HCT116 (cell line): ENCODE measurements at regions not wholly inside any gene's neighbourhood (a gene's known extent, or its start where the extent isn't known, plus 50 kb on each side); places are given as distances from the start of the nearest gene placed in this dataset.

ENCODE experiments used
- ATAC-seq: fragments of 200-7000 bp; cut with Tn5 transposase; 2 replicates; pipeline ENCODE4 v1.9.1; 2020; ENCODE audit warnings: mild to moderate bottlenecking, moderate library complexity
- BruUV-seq: library from RNA; stranded (reverse); fragments of 400-500 nt; replicated peaks from 2 replicates; lab custom pipeline; 2021; lab: Mats Ljungman, UMichigan
- CTCF ChIA-PET: fragments of 300-600 bp; sonication (Branson Sonifier 250); formaldehyde crosslinking; loops from one replicate; lab custom pipeline; 2021; ENCODE audit warnings: antibody characterized with exemption; lab: Charles Lee
- POLR2A ChIA-PET: fragments of 300-600, 350-600 bp; sonication (Branson Sonifier 250); formaldehyde crosslinking; loops from one replicate; lab custom pipeline; 2021; ENCODE audit warnings: antibody characterized with exemption; lab: Charles Lee
- RAD21 ChIA-PET, 2 experiments: fragments of 300-600 bp; sonication (Branson Sonifier 250); formaldehyde crosslinking; loops; one replicate each; lab custom pipeline; 2023; ENCODE audit warnings: low total read pairs in 2 of 2; ENCODE audit not compliant: uncharacterized antibody in 2 of 2, unreplicated experiment in 2 of 2, low non-redundant PET in 1 of 2; lab: Charles Lee
- DNase-seq: peaks from one replicate; pipeline ENCODE4 v3.0.0-alpha.2; 2010; ENCODE audit warnings: low read depth, low spot score
- H2AFZ ChIP-seq: fragments of 200-600 bp; shearing (Covaris generic), sonication (generic); 2 replicates; pipeline ENCODE4 v1.6.1; 2017; ENCODE audit warnings: low read depth, mixed run types, mixed read lengths, antibody characterized with exemption, low read length; ENCODE audit not compliant: poor library complexity, severe bottlenecking
- H3K27ac ChIP-seq: 2 replicates; pipeline ENCODE4 v1.5.1; 2012; ENCODE audit warnings: low read depth, low read length
- H3K27me3 ChIP-seq: fragments of 200-600 bp; sonication (generic); 2 replicates; pipeline ENCODE4 v1.6.1; 2016; ENCODE audit warnings: mixed run types, low read length, mixed read lengths; ENCODE audit not compliant: insufficient read depth
- H3K36me3 ChIP-seq, 2 experiments: fragments of 200-500 bp in 1 of 2; fragments of 200-600 bp in 1 of 2; sonication (Bioruptor generic) in 1 of 2; sonication (generic) in 1 of 2; 2 replicates each; pipeline versions ENCODE4 v1.5.1 to v1.6.1; 2014 to 2016; ENCODE audit warnings: low read length in 2 of 2, inconsistent platforms in 1 of 2, mixed read lengths in 1 of 2, mixed run types in 1 of 2; ENCODE audit not compliant: insufficient read depth in 2 of 2, control insufficient read depth in 1 of 2
- H3K4me1 ChIP-seq, 2 experiments: fragments of 200-600 bp in 1 of 2; sonication (generic) in 1 of 2; 2 replicates each; pipeline versions ENCODE4 v1.5.1 to v1.6.1; 2012 to 2017; ENCODE audit warnings: low read length in 2 of 2, inconsistent platforms in 1 of 2, mild to moderate bottlenecking in 1 of 2, mixed read lengths in 1 of 2, mixed run types in 1 of 2, moderate library complexity in 1 of 2; ENCODE audit not compliant: insufficient read depth in 2 of 2, control insufficient read depth in 1 of 2
- H3K4me2 ChIP-seq: fragments of 200-600 bp; sonication (generic); 2 replicates; pipeline ENCODE4 v1.6.1; 2017; ENCODE audit warnings: mixed run types, low read length, mixed read lengths
- H3K4me3 ChIP-seq, 2 experiments: fragments of 200-600 bp in 1 of 2; sonication (generic) in 1 of 2; replicated peaks in 1 of 2; 2 replicates each; pipeline ENCODE4 v1.5.1; 2011 to 2016; ENCODE audit warnings: low read length in 2 of 2, control low read depth in 1 of 2, low read depth in 1 of 2, mild to moderate bottlenecking in 1 of 2, mixed read lengths in 1 of 2, mixed run types in 1 of 2
- H3K79me2 ChIP-seq: fragments of 200-600 bp; sonication (generic); 2 replicates; pipeline ENCODE4 v1.6.1; 2017; ENCODE audit warnings: mild to moderate bottlenecking, mixed run types, low read length, moderate library complexity, mixed read lengths; ENCODE audit not compliant: insufficient read depth
- H3K9ac ChIP-seq: fragments of 200-600 bp; sonication (generic); 2 replicates; pipeline ENCODE4 v1.6.1; 2016; ENCODE audit warnings: low read length, mixed read lengths
- H3K9me2 ChIP-seq: fragments of 200-600 bp; sonication (generic), shearing (Covaris generic); 2 replicates; pipeline ENCODE4 v1.6.1; 2017; ENCODE audit warnings: mixed run types, mild to moderate bottlenecking, moderate library complexity; ENCODE audit not compliant: insufficient read depth
- H3K9me3 ChIP-seq, 2 experiments: fragments of 200-500 bp in 1 of 2; fragments of 200-600 bp in 1 of 2; sonication (Bioruptor generic) in 1 of 2; sonication (generic) in 1 of 2; 2 replicates each; pipeline ENCODE4 v1.6.1; 2014 to 2017; ENCODE audit warnings: low read length in 2 of 2, mixed read lengths in 2 of 2, inconsistent platforms in 1 of 2, low read depth in 1 of 2, mild to moderate bottlenecking in 1 of 2, mixed run types in 1 of 2, moderate library complexity in 1 of 2; ENCODE audit not compliant: control insufficient read depth in 1 of 2, insufficient read depth in 1 of 2
- H4K20me1 ChIP-seq: fragments of 200-600 bp; sonication (generic), shearing (Covaris generic); 2 replicates; pipeline ENCODE4 v1.6.1; 2017; ENCODE audit warnings: mixed run types, mild to moderate bottlenecking, moderate library complexity; ENCODE audit not compliant: insufficient read depth
- ATF3 ChIP-seq: IDR thresholded peaks from 2 replicates; pipeline ENCODE4 v1.6.1; 2012
- CBX3 ChIP-seq: IDR thresholded peaks from 2 replicates; pipeline ENCODE4 v1.6.1; 2012; ENCODE audit warnings: low read depth
- CTCF ChIP-seq, 3 experiments: fragments of 200-600 bp in 1 of 3; sonication (generic) in 1 of 3; IDR thresholded peaks in 2 of 3; conservative IDR thresholded peaks in 1 of 3; 2 replicates each; pipeline ENCODE4 v1.5.1; 2012 to 2017; ENCODE audit warnings: low read depth in 2 of 3, low read length in 2 of 3, antibody characterized with exemption in 1 of 3, borderline replicate concordance in 1 of 3, control low read depth in 1 of 3, mild to moderate bottlenecking in 1 of 3, mixed read lengths in 1 of 3, mixed run types in 1 of 3, moderate library complexity in 1 of 3; ENCODE audit not compliant: insufficient read depth in 1 of 3
- ELF1 ChIP-seq: IDR thresholded peaks from 2 replicates; pipeline ENCODE4 v1.6.1; 2012; ENCODE audit warnings: low read depth, borderline replicate concordance
- FOSL1 ChIP-seq: IDR thresholded peaks from 2 replicates; pipeline ENCODE4 v1.6.1; 2012; ENCODE audit warnings: low read depth
- POLR2A ChIP-seq: IDR thresholded peaks from 2 replicates; pipeline ENCODE4 v1.7.0; 2011; ENCODE audit warnings: borderline replicate concordance; ENCODE audit not compliant: insufficient read depth, insufficient read length; ENCODE audit errors: extremely low read depth
- RAD21 ChIP-seq: IDR thresholded peaks from 2 replicates; pipeline ENCODE4 v1.6.1; 2012; ENCODE audit warnings: low read depth, mild to moderate bottlenecking
- REST ChIP-seq: IDR thresholded peaks from 2 replicates; pipeline ENCODE4 v1.6.1; 2012; ENCODE audit warnings: low read depth
- SRF ChIP-seq: IDR thresholded peaks from 2 replicates; pipeline ENCODE4 v1.6.1; 2012; ENCODE audit warnings: low read depth
- TCF7L2 ChIP-seq: IDR thresholded peaks from 2 replicates; pipeline ENCODE4 v1.7.0; 2011; ENCODE audit warnings: borderline replicate concordance, inconsistent platforms; ENCODE audit not compliant: insufficient read depth, insufficient read length; ENCODE audit errors: extremely low read depth
- ZBTB33 ChIP-seq: IDR thresholded peaks from 2 replicates; pipeline ENCODE4 v1.6.1; 2011; ENCODE audit warnings: mild to moderate bottlenecking, low read length, moderate library complexity; ENCODE audit not compliant: insufficient replicate concordance; ENCODE audit errors: extremely low read depth
- ZFX ChIP-seq: fragments of 450-650 bp; IDR thresholded peaks from 2 replicates; pipeline ENCODE4 v1.6.1; 2017
- intact Hi-C: fragments of 100-400 bp; cut with micrococcal nuclease; formaldehyde crosslinking; loops from 2 replicates; pipeline ENCODE4 v1.10.0; 2022

- Histone ChIP-seq H3K36me3 (no peaks in the 10 kb centered on the region), H3K79me2 (no peaks in the 10 kb centered on the region), H3K4me1 (no peaks in the 10 kb centered on the region), H3K9ac (no peak overlapping the region), H3K9me3 (no peaks in the 10 kb centered on the region), H3K27ac (no peak overlapping the region), H3K4me3 (no peak overlapping the region), H2AFZ (no peak overlapping the region), H3K9me2 (no peaks in the 10 kb centered on the region), H3K4me2 (no peak overlapping the region), H3K27me3 (peaks cover 3% of the 10 kb centered on the region; the same call in 1 of the 2 replicates), H4K20me1 (no peaks in the 10 kb centered on the region)
- DNase-seq (no peak), ATAC-seq (no peak)
- RAD21 ChIA-PET: no interaction called here
- intact Hi-C loops: no loop called here
- no TSS peak for BruUV-seq
- CTCF ChIA-PET: no interaction called here
- TF ChIP-seq ATF3 (no peak), FOSL1 (no peak), POLR2A (no peak), REST (no peak)
- POLR2A ChIA-PET: no interaction called here
Measured at GRCh38 chr9:32866273-32866672, 82.9 kb downstream of the TMEM215 start.

- H3K4me2 ChIP-seq: no peak overlapping the region
- ChIA-PET RAD21 (no interaction called here), POLR2A (no interaction called here), CTCF (no interaction called here)
- ATAC-seq (no peak), DNase-seq (no peak)
- no peak overlapping the region for H3K27ac ChIP-seq
- no peak overlapping the region for H3K4me3 ChIP-seq
- H4K20me1 ChIP-seq: no peaks in the 10 kb centered on the region
- H3K9ac ChIP-seq: no peak overlapping the region
- no TSS peak for BruUV-seq
- H3K4me1 ChIP-seq: no peaks in the 10 kb centered on the region
- H3K9me2 ChIP-seq: no peaks in the 10 kb centered on the region
- no peaks in the 10 kb centered on the region for H3K27me3 ChIP-seq
- no peaks in the 10 kb centered on the region for H3K9me3 ChIP-seq
- intact Hi-C loops: no loop called here
- no peak overlapping the region for H2AFZ ChIP-seq
- no peaks in the 10 kb centered on the region for H3K79me2 ChIP-seq
- no peaks in the 10 kb centered on the region for H3K36me3 ChIP-seq
- no peak for TF ChIP-seq TCF7L2
- TF ChIP-seq CTCF (IDR thresholded peaks at IDR 0.05 in 2 of 3, conservative IDR thresholded peaks at IDR 0.05 in 1 of 3; ENCODE audit: borderline replicate concordance in 1 of 3, insufficient read depth in 1 of 3, low read depth in 2 of 3, low read length in 2 of 3): no peak
- no peak for TF ChIP-seq RAD21
- TF ChIP-seq ELF1: no peak
- no peak for TF ChIP-seq CBX3
- no peak for TF ChIP-seq ZBTB33
- no peak for TF ChIP-seq SRF
- no peak for TF ChIP-seq ATF3
- TF ChIP-seq ZFX: no peak
Measured at GRCh38 chr9:32867026-32867425, 83.7 kb downstream of the TMEM215 start.
